Lower leg skin (tissue), 3 donors: ENCODE measurements at regions not wholly inside any gene's neighbourhood (a gene's known extent, or its start where the extent isn't known, plus 50 kb on each side); places are given as distances from the start of the nearest gene placed in this dataset.

Experiments
- CTCF ChIP-seq, 3 donors: fragments of 450-650 bp; IDR thresholded peaks; one replicate each; pipeline ENCODE4 v1.5.1; 2016; ENCODE audit warnings: antibody characterized with exemption in 3 of 3, mild to moderate bottlenecking in 3 of 3, moderate library complexity in 2 of 3
- POLR2A ChIP-seq, 2 donors: fragments of 450-650 bp; IDR thresholded peaks; one replicate each; pipeline ENCODE4 v1.6.1; 2016 to 2017; ENCODE audit warnings: antibody characterized with exemption in 2 of 2, mild to moderate bottlenecking in 1 of 2, moderate library complexity in 1 of 2

DNA sequence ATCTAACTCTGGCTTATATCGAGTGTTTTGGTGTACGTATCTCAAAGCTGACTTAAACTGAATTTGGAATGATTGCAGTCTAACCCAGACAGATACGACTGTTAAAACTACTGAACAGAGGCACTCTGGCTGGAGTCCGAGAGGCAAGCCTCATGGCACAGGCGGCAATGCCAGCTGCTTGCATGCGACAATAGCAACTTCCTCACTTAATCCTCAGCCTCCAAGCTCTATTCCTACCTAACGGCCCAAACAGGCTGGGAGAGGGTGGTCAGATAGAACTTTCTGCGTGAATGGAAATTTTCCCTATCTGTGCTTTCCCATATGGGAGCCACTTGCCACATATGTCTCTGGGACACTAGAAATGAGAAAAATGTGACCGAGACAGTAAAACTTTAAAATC, 292.0 kb upstream of the KLF6 start:
- TF ChIP-seq CTCF (IDR thresholded peaks at IDR 0.05) (no peak), POLR2A (IDR thresholded peaks at IDR 0.05) (no peak)
